ENCODE measurements at regions not wholly inside any gene's neighbourhood (a gene's known extent, or its start where the extent isn't known, plus 50 kb on each side); places are given as distances from the start of the nearest gene placed in this dataset.
"Not testable (repeated sequence)": the region's sequence is repeated elsewhere in the genome, so short reads cannot be mapped to it uniquely, and the experiment has no call there.

DNA sequence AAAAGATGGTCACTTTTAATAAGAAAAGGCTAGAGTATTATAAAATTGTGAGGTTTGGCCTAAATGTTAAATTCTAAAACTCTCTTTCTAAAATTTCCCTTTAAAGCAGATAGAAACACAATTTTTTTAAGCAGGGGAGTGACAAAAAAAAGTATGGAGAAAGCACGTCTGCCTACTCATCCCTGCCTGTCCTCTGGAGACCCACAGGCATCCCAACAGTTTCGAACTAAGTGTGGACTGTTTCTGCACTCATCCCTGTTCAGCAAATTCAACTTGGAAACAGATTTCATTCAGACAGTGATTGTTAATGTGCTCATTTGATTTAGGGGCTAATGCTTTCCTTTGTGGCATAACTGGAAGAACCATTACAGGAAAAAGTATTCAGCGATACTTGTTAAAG is 192.6 kb upstream of the CXCL12 start:
- Histone ChIP-seq H3K4me3 (ENCODE audit: low read length in 2 of 2) (no peak overlapping the region), H3K27ac (ENCODE audit: low read length) (no peak overlapping the region), H3K9ac (ENCODE audit: low read length in 2 of 2) (no peak overlapping the region), H3K9me3 (ENCODE audit: control insufficient read depth in 2 of 2, low read length in 2 of 2) (no peaks in the 10 kb centered on the region), H3K36me3 (ENCODE audit: control insufficient read depth in 2 of 2, insufficient read depth in 2 of 2, low read length in 2 of 2) (no peaks in the 10 kb centered on the region), H3K27me3 (ENCODE audit: control insufficient read depth in 1 of 2, insufficient read depth in 2 of 2, low read length in 2 of 2) (no peaks in the 10 kb centered on the region), H3K4me1 (ENCODE audit: control insufficient read depth, insufficient read depth, low read length) (peaks cover 3% of the 10 kb centered on the region)

DNA sequence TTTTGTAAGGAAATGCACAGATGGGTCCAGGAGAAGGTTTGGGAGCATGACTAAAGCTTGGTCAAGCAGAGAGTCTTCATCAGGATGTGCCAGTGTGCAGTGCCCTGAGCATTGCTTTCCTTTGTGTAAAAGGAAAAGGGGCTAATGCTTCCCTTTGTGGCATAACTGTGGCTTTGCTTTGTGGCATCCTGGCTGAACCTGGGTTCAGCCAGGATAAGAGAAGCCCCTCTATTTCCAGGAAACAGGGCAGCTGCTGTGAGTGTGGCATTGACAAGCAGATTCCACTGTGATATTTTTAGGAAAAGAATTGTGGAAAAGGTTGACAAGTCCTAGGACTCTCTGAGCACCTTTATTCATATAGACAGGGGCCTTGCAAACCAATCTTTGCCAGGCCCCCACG is 193.4 kb upstream of the CXCL12 start:
- Histone ChIP-seq H3K27ac (ENCODE audit: low read length) (no peak overlapping the region), H3K4me1 (ENCODE audit: control insufficient read depth, insufficient read depth, low read length) (peaks cover 3% of the 10 kb centered on the region), H3K36me3 (ENCODE audit: control insufficient read depth in 2 of 2, insufficient read depth in 2 of 2, low read length in 2 of 2) (no peaks in the 10 kb centered on the region), H3K9me3 (ENCODE audit: control insufficient read depth in 2 of 2, low read length in 2 of 2) (no peaks in the 10 kb centered on the region), H3K4me3 (ENCODE audit: low read length in 2 of 2) (no peak overlapping the region), H3K9ac (ENCODE audit: low read length in 2 of 2) (no peak overlapping the region), H3K27me3 (ENCODE audit: control insufficient read depth in 1 of 2, insufficient read depth in 2 of 2, low read length in 2 of 2) (no peaks in the 10 kb centered on the region)

- not testable (repeated sequence) for H3K9me3 ChIP-seq (ENCODE audit: control insufficient read depth in 2 of 2, low read length in 2 of 2); H3K36me3 ChIP-seq (ENCODE audit: control insufficient read depth in 2 of 2, insufficient read depth in 2 of 2, low read length in 2 of 2); H3K4me1 ChIP-seq (ENCODE audit: control insufficient read depth, insufficient read depth, low read length); H3K9ac ChIP-seq (ENCODE audit: low read length in 2 of 2); H3K27me3 ChIP-seq (ENCODE audit: control insufficient read depth in 1 of 2, insufficient read depth in 2 of 2, low read length in 2 of 2); H3K27ac ChIP-seq (ENCODE audit: low read length); H3K4me3 ChIP-seq (ENCODE audit: low read length in 2 of 2)
Observed at GRCh38 chr10:44578963-44579362, 194.1 kb upstream of the CXCL12 start.

GRCh38 chr10:44581996-44582395 is 197.1 kb upstream of the CXCL12 start:
- Histone ChIP-seq H3K9ac (ENCODE audit: low read length in 2 of 2) (no peak overlapping the region), H3K4me3 (ENCODE audit: low read length in 2 of 2) (no peak overlapping the region), H3K27ac (ENCODE audit: low read length) (no peak overlapping the region), H3K9me3 (ENCODE audit: control insufficient read depth in 2 of 2, low read length in 2 of 2) (no peaks in the 10 kb centered on the region), H3K36me3 (ENCODE audit: control insufficient read depth in 2 of 2, insufficient read depth in 2 of 2, low read length in 2 of 2) (no peaks in the 10 kb centered on the region), H3K4me1 (ENCODE audit: control insufficient read depth, insufficient read depth, low read length) (peaks cover 2% of the 10 kb centered on the region), H3K27me3 (ENCODE audit: control insufficient read depth in 1 of 2, insufficient read depth in 2 of 2, low read length in 2 of 2) (no peaks in the 10 kb centered on the region)

DNA sequence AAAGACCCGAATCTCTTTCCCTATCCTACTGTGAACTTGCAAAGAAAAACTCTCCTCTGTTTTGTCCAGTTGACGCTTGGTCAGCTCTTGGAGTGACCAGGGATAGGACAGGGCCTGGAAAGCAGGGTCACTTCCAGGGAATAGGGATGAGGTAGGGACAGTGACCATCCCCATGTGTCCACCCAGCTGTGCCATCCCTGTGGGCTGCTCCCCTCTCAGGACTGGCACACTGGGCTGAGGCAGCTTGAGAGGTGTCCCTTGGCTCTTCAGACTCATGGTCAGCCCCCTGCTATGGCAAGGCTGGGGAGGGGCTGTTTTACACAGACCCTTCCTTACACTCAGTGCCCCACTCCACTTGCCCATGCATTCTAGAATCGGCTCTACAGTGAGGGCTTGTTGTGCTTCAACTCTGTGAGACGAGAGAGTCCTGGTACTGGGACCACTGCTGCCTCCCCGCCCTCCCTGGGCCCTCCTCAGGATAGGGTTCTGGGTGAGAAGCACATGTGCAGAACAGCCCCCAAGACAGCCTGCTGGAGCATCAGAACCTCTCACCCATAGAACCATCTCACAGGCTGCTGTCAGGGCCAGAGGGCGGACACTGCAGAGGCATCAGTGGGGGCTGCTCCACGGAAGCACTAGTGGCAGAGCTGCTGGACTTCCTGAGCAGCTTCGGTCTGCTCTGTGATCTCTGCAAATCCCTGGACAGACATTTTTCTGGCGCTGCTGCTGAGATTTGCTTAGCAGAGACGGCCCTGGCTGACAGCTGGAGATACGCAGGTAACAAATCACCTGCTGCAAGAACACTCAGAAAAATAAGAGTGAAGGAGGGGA is 202.8 kb upstream of the CXCL12 start:
- Histone ChIP-seq H3K9me3 (ENCODE audit: control insufficient read depth in 2 of 2, low read length in 2 of 2) (no peaks in the 10 kb centered on the region), H3K27ac (ENCODE audit: low read length) (no peak overlapping the region), H3K27me3 (ENCODE audit: control insufficient read depth in 1 of 2, insufficient read depth in 2 of 2, low read length in 2 of 2) (peaks cover 0 to 2% of the 10 kb centered on the region in 2 donors), H3K4me3 (ENCODE audit: low read length in 2 of 2) (no peak overlapping the region), H3K4me1 (ENCODE audit: control insufficient read depth, insufficient read depth, low read length) (no peaks in the 10 kb centered on the region), H3K36me3 (ENCODE audit: control insufficient read depth in 2 of 2, insufficient read depth in 2 of 2, low read length in 2 of 2) (no peaks in the 10 kb centered on the region), H3K9ac (ENCODE audit: low read length in 2 of 2) (no peak overlapping the region)

GRCh38 chr10:44589181-44589943 is 204.5 kb upstream of the CXCL12 start:
- H3K4me3 ChIP-seq (ENCODE audit: low read length in 2 of 2): no peak overlapping the region
- H3K27me3 ChIP-seq (ENCODE audit: control insufficient read depth in 1 of 2, insufficient read depth in 2 of 2, low read length in 2 of 2): peaks cover 0 to 2% of the 10 kb centered on the region in 2 donors
- H3K36me3 ChIP-seq (ENCODE audit: control insufficient read depth in 2 of 2, insufficient read depth in 2 of 2, low read length in 2 of 2): no peaks in the 10 kb centered on the region
- H3K9me3 ChIP-seq (ENCODE audit: control insufficient read depth in 2 of 2, low read length in 2 of 2): no peaks in the 10 kb centered on the region
- H3K27ac ChIP-seq (ENCODE audit: low read length): no peak overlapping the region
- no peak overlapping the region for H3K9ac ChIP-seq (ENCODE audit: low read length in 2 of 2)
- H3K4me1 ChIP-seq (ENCODE audit: control insufficient read depth, insufficient read depth, low read length): no peaks in the 10 kb centered on the region

DNA sequence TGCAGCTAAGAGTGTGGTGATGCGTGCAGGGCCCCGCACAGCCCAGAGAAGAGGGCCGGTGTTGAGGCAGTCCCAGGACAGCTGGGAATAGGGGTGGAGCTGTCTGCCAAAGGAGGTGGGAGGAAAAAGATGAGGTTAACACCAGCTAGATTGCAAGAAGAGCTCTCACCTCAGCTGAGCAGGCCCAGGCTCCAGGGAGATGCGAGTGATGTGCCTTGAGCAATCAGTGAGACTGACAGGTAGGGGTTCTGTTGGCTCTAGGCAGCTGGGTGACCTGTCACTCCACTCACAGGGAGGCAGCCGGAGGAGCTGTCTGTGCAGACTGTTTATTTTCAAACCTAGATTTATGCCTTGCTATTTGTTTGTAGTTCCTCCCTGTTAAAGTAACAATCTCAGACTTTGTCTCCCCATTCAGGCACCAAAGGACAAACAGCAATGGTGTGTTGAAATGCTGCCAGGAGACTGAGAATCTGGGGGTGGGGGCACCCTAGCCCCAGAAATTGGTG is 205.1 kb upstream of the CXCL12 start:
- H3K9ac ChIP-seq (ENCODE audit: low read length in 2 of 2): no peak overlapping the region
- no peaks in the 10 kb centered on the region for H3K36me3 ChIP-seq (ENCODE audit: control insufficient read depth in 2 of 2, insufficient read depth in 2 of 2, low read length in 2 of 2)
- peaks cover 0 to 2% of the 10 kb centered on the region in 2 donors for H3K27me3 ChIP-seq (ENCODE audit: control insufficient read depth in 1 of 2, insufficient read depth in 2 of 2, low read length in 2 of 2)
- no peak overlapping the region for H3K4me3 ChIP-seq (ENCODE audit: low read length in 2 of 2)
- no peak overlapping the region for H3K27ac ChIP-seq (ENCODE audit: low read length)
- no peaks in the 10 kb centered on the region for H3K4me1 ChIP-seq (ENCODE audit: control insufficient read depth, insufficient read depth, low read length)
- H3K9me3 ChIP-seq (ENCODE audit: control insufficient read depth in 2 of 2, low read length in 2 of 2): no peaks in the 10 kb centered on the region

DNA sequence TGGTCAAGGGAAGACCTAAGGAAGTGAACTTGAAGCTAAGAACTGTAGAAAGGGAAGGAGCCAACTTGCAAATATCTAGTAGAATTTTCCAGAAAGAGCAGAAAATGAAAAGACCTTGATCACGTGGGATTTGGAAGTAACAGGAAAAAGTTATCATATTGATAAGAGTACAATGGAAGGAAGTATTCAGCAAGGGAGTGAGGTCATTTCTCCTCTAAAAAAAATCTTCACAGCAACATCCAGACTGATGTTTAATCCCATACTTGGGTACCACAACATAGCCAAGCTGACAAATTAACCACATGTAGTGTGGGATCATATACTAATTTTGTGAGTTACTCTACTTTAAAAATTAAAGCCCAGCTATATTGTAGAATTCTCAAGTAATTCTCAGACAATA is 207.0 kb upstream of the CXCL12 start:
- Histone ChIP-seq H3K9ac (ENCODE audit: low read length in 2 of 2) (no peak overlapping the region), H3K27me3 (ENCODE audit: control insufficient read depth in 1 of 2, insufficient read depth in 2 of 2, low read length in 2 of 2) (peaks cover 0 to 2% of the 10 kb centered on the region in 2 donors)

DNA sequence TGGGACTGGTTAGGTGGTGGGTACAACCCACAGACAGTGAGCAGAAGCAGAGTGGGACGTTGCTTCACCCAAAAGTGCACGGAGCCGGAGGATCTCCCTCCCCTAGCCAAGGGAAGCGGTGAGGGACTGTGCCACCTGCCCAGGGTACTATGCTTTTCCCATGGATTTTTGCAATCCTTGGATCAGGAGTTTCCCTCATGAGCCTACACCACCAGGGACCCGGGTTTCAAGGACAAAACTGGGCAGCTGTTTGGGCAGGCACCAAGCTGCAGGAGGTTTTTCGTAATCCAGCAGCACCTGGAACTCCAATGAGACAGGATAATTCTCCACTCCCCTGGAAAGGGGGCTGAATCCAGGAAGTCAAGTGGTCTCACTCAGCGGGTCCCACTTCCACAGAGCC is 209.1 kb upstream of the CXCL12 start:
- Histone ChIP-seq H3K36me3 (ENCODE audit: control insufficient read depth in 2 of 2, insufficient read depth in 2 of 2, low read length in 2 of 2) (no peaks in the 10 kb centered on the region), H3K9ac (ENCODE audit: low read length in 2 of 2) (no peak overlapping the region)

More for the DNA sequence above, 207.0 kb upstream of the CXCL12 start:
- H3K27ac ChIP-seq (ENCODE audit: low read length): no peak overlapping the region
- H3K4me3 ChIP-seq (ENCODE audit: low read length in 2 of 2): no peak overlapping the region
- no peaks in the 10 kb centered on the region for H3K36me3 ChIP-seq (ENCODE audit: control insufficient read depth in 2 of 2, insufficient read depth in 2 of 2, low read length in 2 of 2)
- no peaks in the 10 kb centered on the region for H3K9me3 ChIP-seq (ENCODE audit: control insufficient read depth in 2 of 2, low read length in 2 of 2)
- no peaks in the 10 kb centered on the region for H3K4me1 ChIP-seq (ENCODE audit: control insufficient read depth, insufficient read depth, low read length)

GRCh38 chr10:44607116-44607515 is 222.2 kb upstream of the CXCL12 start:
- H3K9ac ChIP-seq (ENCODE audit: low read length in 2 of 2): no peak overlapping the region

More for the DNA sequence above, 209.1 kb upstream of the CXCL12 start:
- no peaks in the 10 kb centered on the region for H3K4me1 ChIP-seq (ENCODE audit: control insufficient read depth, insufficient read depth, low read length)
- no peak overlapping the region for H3K27ac ChIP-seq (ENCODE audit: low read length)
- no peak overlapping the region for H3K4me3 ChIP-seq (ENCODE audit: low read length in 2 of 2)
- H3K27me3 ChIP-seq (ENCODE audit: control insufficient read depth in 1 of 2, insufficient read depth in 2 of 2, low read length in 2 of 2): peaks cover 0 to 2% of the 10 kb centered on the region in 2 donors
- H3K9me3 ChIP-seq (ENCODE audit: control insufficient read depth in 2 of 2, low read length in 2 of 2): no peaks in the 10 kb centered on the region

More at GRCh38 chr10:44607116-44607515, 222.2 kb upstream of the CXCL12 start:
- Histone ChIP-seq H3K4me1 (ENCODE audit: control insufficient read depth, insufficient read depth, low read length) (no peaks in the 10 kb centered on the region), H3K27ac (ENCODE audit: low read length) (no peak overlapping the region), H3K9me3 (ENCODE audit: control insufficient read depth in 2 of 2, low read length in 2 of 2) (no peaks in the 10 kb centered on the region), H3K4me3 (ENCODE audit: low read length in 2 of 2) (no peak overlapping the region), H3K36me3 (ENCODE audit: control insufficient read depth in 2 of 2, insufficient read depth in 2 of 2, low read length in 2 of 2) (no peaks in the 10 kb centered on the region), H3K27me3 (ENCODE audit: control insufficient read depth in 1 of 2, insufficient read depth in 2 of 2, low read length in 2 of 2) (no peaks in the 10 kb centered on the region)
